ENCODE measurements at regions not wholly inside any gene's neighbourhood (a gene's known extent, or its start where the extent isn't known, plus 50 kb on each side); places are given as distances from the start of the nearest gene placed in this dataset.

- no peaks in the 10 kb centered on the region for H3K9me3 ChIP-seq
- no peak overlapping the region for H3K4me3 ChIP-seq
- no peak for TF ChIP-seq CTCF (IDR thresholded peaks at IDR 0.05)
- ATAC-seq = no peak
- H3K27me3 ChIP-seq (ENCODE audit: low read depth) = no peaks in the 10 kb centered on the region
- intact Hi-C loops (cut with DNase I) = no loop called here
- no peaks in the 10 kb centered on the region for H3K36me3 ChIP-seq
- H3K4me1 ChIP-seq = no peaks in the 10 kb centered on the region
- DNase-seq = no peak
- H3K27ac ChIP-seq = no peak overlapping the region
These were observed 384.1 kb upstream of the PLXNA2 start for GRCh38 chr1:208628022-208628914.

- H3K4me3 ChIP-seq = no peak overlapping the region
- H3K4me1 ChIP-seq = no peaks in the 10 kb centered on the region
- no peaks in the 10 kb centered on the region for H3K36me3 ChIP-seq
- TF ChIP-seq CTCF (IDR thresholded peaks at IDR 0.05) = no peak
- no peaks in the 10 kb centered on the region for H3K9me3 ChIP-seq
- no peaks in the 10 kb centered on the region for H3K27me3 ChIP-seq (ENCODE audit: low read depth)
- intact Hi-C loops (cut with DNase I) = no loop called here
- H3K27ac ChIP-seq = no peak overlapping the region
- ATAC-seq = no peak
- DNase-seq = no peak
These were observed 386.9 kb upstream of the PLXNA2 start for GRCh38 chr1:208631092-208631491.

GRCh38 chr1:208631506-208631905, 387.3 kb upstream of the PLXNA2 start:
- H3K4me3 ChIP-seq = no peak overlapping the region
- intact Hi-C loops (cut with DNase I) = no loop called here
- ATAC-seq (no peak), DNase-seq (no peak)
- H3K36me3 ChIP-seq = no peaks in the 10 kb centered on the region
- no peaks in the 10 kb centered on the region for H3K27me3 ChIP-seq (ENCODE audit: low read depth)
- no peak for TF ChIP-seq CTCF (IDR thresholded peaks at IDR 0.05)
- no peaks in the 10 kb centered on the region for H3K4me1 ChIP-seq
- H3K27ac ChIP-seq = no peak overlapping the region
- no peaks in the 10 kb centered on the region for H3K9me3 ChIP-seq

GRCh38 chr1:208634346-208635140, 390.4 kb upstream of the PLXNA2 start:
- no peak for DNase-seq
- H3K4me3 ChIP-seq = no peak overlapping the region
- ATAC-seq = no peak
- intact Hi-C loops (cut with DNase I) = no loop called here
- no peaks in the 10 kb centered on the region for H3K36me3 ChIP-seq
- H3K27ac ChIP-seq = no peak overlapping the region
- TF ChIP-seq CTCF (IDR thresholded peaks at IDR 0.05) = no peak
- H3K9me3 ChIP-seq = no peaks in the 10 kb centered on the region
- no peaks in the 10 kb centered on the region for H3K4me1 ChIP-seq
- H3K27me3 ChIP-seq (ENCODE audit: low read depth) = no peaks in the 10 kb centered on the region

GRCh38 chr1:208637181-208637580, 393.0 kb upstream of the PLXNA2 start:
- intact Hi-C loops (cut with DNase I) = no loop called here
- no peaks in the 10 kb centered on the region for H3K9me3 ChIP-seq

More at GRCh38 chr1:208637181-208637580, 393.0 kb upstream of the PLXNA2 start:
- Histone ChIP-seq H3K27ac (no peak overlapping the region), H3K4me1 (no peaks in the 10 kb centered on the region), H3K27me3 (ENCODE audit: low read depth) (no peaks in the 10 kb centered on the region), H3K4me3 (no peak overlapping the region), H3K36me3 (no peaks in the 10 kb centered on the region)
- ATAC-seq = no peak
- no peak for TF ChIP-seq CTCF (IDR thresholded peaks at IDR 0.05)
- DNase-seq = no peak

Data from lower lobe of right lung (tissue), 2 donors.